ENCODE measurements at regions not wholly inside any gene's neighbourhood (a gene's known extent, or its start where the extent isn't known, plus 50 kb on each side); places are given as distances from the start of the nearest gene placed in this dataset.

DNA sequence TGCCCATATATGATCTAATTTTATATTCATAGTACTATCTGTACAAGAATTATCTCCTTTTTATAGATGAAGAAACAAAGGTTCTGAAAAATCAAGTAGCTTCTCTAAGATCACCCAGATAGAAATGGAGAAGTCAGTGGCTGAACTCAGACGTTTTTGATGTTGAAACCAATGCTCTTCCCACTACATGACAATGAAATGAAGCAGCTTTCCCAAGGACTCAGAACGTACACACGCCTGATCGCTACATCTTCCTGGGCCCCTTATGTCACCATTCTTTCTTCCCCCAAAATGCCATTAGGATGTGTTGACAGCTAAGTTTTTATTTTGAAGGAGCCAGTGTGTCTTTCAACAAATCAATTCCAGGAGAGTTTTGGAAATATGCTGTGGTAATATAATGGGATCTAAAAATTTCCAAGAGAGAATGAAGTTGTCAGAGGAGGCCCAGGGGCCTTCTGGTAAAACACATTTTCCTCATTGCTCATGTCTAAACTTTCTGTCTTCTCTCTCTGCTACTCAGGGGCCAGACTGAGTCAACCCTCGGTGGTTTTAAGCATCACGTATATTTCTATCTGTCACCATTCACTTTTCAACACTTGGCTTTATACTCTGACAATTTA lies 98.1 kb upstream of the COL21A1 start:
- DNase-seq, result no peak

DNA sequence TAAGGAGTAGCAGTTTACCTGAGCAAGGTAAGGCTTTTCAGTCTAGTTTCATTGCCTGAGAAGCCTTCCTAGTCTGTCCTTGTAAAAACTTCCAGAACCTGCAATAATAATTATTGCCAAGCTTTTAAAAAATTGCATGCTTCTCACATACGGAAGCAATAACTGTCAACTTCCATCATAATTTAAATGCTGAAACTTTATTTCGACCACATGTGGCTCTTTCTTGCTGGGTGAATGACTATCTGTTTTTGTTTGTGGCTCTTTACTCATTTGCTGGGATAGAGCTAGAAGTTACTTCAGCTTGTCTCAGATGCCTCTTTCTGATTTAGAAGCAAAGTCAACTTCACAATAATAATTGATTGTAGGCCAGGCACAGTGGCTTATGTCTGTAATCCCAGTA lies 95.9 kb upstream of the COL21A1 start:
- no peak for DNase-seq

DNA sequence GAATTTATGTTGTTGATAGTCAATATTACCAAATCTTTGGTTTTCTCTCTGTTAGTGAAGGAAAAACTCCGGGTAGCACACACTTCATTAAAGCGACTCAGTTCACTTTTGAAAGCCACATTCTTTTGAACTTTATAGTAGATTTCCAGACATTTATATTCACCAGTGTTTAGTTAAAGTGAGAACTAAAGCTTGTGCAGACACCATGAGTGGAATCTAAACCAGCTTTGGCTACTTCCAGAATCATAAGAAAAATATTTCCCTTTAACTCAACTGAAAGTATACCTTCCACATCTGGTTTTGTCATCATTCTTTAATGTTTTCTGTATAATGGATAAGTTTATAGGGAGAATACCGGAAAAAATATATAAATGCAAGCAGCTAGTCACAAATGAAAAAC lies 92.1 kb upstream of the COL21A1 start:
- DNase-seq, result no peak

DNA sequence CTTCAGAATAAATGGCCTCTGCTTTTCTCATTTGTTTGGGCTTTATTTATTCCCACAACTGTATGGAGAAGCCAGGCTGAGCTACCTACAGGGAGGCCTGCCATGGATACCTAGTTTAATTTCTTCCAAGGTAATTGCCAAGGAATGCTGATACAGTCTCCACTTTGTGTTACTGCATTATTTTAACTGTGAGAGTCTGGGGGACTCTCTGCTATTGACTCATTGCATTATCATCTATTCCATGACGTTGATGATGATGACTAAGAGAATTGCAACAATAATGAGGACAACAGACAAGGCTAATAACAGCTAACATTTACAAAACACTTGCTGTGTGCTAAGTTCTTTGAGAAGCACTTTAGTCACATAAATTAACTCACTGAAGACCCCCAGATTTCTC lies 88.3 kb upstream of the COL21A1 start:
- DNase-seq, result no peak

DNA sequence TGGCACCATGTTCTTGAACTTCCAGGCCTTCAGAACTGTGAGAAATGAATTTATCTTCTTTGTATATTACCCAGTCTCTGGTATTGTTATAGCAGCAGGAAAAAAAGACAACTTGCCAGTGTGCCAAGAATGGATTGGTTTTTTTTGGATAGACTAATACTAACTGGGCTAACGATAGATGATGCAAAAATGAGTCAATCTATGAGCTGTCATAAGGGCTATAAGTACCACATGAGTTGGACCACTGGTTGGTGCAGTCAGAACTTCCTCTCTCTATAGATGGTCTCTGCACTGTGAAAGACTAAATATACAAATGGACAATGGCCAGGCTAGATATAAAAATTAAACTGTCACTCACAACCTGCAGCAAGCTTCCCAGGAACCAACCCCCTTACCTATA lies 87.6 kb upstream of the COL21A1 start:
- DNase-seq, result no peak

DNA sequence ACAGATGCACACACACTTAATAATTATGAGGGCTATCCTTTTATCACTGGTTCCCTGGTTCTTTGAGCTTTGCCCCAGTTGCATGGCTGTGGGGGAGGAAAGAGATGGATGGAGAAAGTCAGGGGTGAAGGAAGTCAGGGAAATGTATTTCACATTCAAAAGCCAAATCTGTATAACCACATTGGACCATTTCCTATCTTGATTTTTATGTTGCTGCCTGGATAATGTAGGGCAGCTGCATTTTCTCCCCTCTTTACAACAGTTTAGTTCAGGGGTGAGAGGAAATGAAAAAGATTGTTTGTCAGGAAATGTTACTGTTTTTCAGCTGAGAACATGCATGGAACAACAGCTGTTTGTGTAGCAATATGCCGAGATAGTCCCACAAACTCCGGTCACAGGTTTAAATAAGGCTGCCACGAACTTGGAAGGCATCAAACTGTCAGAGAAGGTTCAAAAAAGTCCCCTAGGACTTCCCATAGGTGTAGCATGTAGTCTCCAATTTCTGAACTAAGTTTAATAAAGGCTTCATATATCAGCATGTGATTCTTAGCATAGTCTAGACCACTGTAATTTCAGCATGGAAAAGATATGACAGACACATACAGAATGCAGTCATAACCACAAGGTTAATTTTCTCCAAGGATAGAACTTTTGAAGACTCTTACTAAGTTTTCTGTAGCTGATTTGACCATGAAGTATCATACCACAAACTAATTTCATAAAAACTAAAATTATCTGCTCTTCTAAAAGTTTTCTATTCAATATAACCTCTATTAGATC lies 82.1 kb upstream of the COL21A1 start:
- DNase-seq, result no peak

DNA sequence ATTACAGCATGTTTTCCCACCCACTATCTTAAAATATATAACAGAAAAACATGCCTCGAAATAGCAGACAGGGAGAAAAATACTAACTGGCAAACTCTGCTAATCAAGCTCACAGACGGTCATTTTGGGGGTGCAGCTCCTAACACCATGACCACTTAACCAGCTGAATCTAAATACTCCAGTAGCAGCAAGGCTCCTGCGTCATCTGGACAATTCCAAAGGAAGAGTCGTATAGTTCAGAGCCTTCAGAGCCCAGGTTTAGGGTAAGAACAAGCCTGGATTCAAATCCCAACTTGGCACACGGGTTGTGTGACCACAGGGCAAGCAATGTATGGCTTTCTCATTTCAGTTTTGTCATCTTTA lies 81.3 kb upstream of the COL21A1 start:
- DNase-seq, result no peak

DNA sequence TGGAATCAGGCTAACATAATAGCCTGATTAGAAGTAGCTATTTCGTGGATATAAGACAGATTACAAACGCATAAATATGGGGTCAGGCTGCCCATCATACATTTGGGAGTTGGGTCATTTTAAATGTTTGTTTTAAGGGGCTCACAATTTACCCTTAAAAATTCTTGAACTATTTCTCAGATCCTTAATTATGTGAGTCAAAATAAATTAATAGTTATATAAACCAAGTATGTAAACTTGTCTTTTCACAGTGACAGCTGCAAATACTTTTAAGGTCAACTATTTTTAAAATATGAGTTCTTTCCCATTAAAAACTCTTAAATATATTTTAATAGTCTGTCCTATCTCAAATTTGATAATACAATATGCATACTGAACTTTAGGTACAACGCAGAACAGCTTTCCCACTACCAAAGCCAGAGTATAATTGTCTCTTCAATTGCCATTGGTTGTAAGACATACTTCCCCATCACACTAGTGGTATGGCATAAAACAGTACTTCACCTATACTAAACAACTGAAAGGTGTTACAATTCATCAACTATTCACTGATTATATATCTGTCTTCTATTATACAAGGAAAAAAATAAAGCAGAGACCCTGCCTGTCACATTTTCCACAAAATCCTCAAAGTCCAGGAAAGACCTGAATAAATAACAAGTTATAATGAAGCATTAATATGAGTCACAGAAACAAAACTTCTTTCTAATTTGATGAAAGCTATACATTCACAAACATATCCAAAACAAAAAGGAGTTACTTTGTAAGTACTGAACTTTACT lies 80.8 kb upstream of the COL21A1 start:
- DNase-seq, result no peak

DNA sequence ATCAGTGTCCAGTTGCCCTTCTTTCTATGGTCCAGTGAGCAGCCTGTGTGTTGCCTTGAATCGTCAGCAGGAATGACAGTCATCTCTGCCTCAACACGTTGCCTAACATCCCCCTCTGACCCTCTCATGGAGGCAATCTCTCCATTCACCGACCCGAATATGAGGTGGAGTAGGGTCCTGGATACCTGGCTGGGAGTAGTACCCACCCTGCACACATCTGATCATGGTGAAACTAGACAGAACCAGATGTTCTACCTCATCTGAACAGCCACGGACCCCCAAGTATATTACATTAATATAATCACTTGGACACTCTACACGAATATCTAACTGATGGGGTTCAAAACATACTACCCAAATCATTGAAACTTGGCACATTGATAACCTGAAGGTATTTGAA lies 77.0 kb upstream of the COL21A1 start:
- DNase-seq, result no peak

DNA sequence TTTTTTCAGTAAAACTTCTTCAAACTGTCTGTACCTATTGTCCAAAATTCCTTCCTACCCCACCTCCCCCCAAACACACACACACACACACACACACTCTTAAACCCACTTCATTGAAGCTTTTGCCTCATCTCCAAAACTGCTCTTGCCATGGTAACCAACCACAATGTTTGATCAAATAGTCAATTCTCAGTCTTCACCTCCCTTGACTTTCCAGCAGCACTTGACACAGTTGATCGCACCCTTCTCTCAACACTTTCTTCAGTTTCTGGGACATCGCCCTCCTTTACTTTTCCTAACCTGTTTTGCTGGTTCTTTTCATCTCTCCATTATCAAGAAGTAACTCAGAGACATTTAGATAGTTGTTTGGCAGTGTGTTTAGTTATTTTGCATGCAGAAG lies 71.5 kb upstream of the COL21A1 start:
- no peak for DNase-seq

DNA sequence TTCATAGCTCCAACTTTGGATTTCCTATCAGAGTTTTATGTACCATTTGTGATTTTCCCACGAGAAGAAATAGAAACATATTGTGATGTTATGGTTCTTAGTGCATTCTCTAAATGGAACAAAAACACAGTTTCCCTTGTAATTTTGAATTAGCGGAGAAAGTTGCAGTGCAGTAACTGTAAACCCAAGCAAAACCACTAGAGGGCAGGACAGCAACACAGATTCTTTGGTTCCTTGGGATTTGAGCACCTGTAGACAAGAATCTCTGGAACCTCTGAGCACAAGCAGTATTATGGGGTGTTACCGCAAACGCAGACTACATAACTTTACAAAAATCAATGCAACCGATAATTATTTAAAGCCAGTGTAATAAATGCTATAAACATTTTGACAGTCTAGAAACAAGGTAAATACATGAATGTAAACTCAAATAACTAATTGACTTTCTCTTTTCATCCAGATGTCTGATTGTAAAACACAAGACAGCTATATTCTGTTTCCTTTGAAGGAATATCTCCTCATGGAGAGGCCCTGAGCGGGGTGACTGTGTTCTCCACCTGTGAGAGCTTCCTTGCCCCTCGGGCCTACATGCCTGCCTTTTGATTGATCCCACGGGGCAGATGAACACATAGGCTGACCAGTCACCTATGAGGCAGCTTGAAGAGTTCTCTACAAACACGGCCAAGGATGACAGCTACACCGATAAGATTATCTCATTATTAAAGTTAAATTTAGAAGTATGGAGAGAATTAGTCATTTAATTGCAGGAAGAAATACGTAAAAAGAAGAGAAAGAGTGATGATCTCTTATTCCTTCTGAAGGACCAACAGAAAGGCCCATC lies 67.5 kb upstream of the COL21A1 start:
- DNase-seq, result no peak

DNA sequence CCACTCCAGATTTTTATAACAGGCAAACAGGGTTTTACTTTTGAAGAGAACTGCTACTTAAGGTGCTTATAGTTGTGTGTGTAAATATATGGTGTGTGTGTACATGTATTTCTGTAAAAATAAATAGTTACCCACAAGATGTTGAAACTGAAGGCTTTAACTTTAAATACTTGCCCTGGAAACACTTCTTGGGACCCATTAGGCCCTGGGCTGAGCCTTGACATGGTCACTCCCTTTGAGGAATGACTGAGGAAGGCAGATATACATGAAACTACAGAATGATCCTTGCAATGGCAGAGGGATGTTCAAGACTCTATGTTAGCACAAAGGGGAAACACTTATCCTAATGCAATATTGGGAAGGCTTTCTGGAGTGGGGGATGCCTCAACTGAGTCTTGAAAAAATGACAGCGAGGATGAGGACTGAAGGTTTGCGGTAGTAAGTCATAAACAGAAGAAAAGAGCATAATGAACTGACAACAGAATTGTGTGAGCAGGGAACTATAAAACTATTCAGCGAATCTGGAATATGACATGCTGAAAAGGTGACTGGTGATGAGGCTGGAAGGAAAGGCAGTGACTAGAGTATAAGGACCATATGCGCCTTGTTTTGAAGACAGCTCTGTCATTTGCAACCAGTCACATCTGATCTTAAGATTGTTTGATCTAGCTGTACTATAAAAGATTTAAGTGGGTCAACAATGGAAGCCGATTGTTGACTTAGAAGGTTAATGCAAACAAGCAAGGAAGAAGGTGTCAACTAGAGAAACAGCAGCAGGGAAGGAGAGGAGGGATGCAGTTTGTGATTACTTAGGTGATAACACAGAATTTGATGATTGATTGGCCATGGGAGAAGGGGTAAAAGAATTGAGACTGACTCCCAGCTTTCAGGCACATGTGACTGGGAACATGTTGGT lies 64.4 kb upstream of the COL21A1 start:
- no peak for DNase-seq

DNA sequence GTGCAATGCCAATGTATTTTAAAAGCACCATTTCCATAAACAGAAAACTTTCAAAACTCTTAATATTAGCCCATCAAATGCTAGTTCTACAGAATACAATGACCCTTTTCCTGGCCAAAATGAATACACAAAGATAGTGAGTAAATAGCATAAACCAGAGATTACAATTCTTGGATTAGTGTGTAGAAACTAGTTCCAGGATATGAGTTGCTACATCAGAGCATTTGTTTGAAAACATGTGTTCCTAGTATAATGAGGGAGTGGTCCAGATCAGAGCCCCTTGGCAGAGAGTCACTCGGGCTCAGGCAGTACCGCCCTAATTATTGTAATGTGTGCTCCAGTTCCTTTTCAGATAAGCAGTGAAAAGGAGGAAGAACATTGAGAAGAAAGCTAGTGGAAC lies 63.7 kb upstream of the COL21A1 start:
- no peak for DNase-seq

DNA sequence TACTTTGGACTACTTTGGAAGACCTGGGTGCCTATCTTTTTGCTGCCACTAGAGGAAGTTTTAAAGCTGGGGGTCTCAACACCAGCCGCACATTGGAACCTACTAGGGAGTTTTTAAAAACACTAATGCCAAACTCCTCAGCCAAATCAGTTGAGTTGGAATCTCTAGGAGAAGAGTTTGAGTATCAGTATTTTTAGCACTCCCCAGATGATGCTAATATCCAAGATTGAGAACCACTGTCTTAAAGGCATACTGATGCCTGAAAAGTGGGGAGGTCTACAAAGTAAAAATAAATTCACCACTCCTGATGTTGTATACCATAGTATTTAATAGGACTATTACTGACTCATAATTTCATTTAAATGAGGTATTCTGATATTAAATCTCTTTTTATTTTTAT lies 62.9 kb upstream of the COL21A1 start:
- DNase-seq, result no peak

DNA sequence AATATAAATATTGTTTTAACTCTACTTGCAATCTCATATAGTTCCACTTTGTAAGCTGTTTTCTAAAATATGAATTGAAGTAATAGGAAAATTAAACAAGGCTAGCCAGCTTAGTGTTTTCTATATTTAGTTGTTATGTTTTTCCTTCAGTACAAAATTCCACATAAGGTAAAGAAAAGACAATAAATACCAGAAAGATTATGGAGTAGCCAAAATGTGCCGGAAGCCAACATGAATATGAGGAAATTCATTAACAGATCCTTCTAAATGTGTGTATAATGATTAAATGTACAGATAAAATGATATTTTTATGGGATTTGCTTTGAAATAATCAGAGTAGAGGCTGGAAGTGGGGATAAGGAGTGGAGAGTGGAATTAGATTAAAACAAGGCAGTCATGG lies 52.5 kb upstream of the COL21A1 start:
- DNase-seq, result no peak

DNA sequence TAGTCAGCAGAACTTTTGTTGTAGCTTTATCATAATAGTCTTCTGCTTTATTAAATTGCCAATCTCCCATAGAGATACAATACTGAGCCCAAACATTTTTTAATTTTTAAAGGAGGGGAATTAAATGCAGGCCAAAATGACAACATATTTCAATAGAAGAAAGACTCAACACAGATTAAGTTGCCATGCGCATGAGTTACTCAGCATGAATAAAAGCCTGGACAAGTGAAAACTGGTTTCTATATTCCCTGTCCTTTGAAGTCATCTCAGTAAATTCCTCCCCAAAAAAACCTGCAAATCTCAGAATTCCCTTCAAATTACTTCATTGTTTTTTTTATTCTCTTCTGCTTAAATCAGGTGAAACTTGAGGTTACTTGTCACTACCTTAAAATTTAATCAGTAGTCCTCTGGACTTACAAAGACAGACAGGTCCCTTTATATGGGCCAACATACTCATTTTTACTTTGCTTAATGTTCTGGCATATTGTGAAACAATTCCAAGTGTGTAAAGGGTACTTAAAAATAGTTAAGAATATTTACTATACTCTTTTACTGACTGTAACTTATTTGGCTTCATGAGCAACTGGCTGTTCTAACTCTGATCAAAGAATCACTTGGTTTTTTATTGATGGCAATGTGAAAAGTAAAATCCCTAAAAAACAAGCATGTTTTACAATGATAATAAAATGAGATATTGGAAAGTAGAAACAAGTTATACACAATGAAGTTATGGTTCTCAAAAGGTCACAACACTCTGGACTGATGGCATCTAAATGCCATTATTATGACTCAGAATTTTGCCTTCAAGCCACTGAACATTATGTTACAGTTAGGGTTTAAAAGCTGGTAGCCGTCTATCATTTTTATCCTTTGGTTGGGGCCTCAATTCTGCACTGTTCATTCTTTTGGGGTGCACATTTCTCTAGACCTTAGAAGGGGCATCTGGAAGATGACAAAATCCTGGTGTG lies 49.9 kb upstream of the COL21A1 start:
- no peak for DNase-seq

Data from CD4-positive, alpha-beta T cell treated with Interleukin-10 for 1 hour (primary cell).